Endothelial cell of umbilical vein (primary cell): ENCODE measurements at regions not wholly inside any gene's neighbourhood (a gene's known extent, or its start where the extent isn't known, plus 50 kb on each side); places are given as distances from the start of the nearest gene placed in this dataset.

ENCODE experiments used
- BruUV-seq: library from RNA; stranded (reverse); fragments of 400-500 nt; replicated peaks from 2 replicates; lab custom pipeline; 2021; lab: Mats Ljungman, UMichigan
- CTCF ChIA-PET: fragments of 300-600, 350-600 bp; sonication (Branson Sonifier 250); formaldehyde crosslinking; loops from one replicate; lab custom pipeline; 2021; ENCODE audit warnings: antibody characterized with exemption, inconsistent platforms; lab: Charles Lee
- POLR2A ChIA-PET: fragments of 300-600, 350-600 bp; sonication (Branson Sonifier 250); formaldehyde crosslinking; loops from one replicate; lab custom pipeline; 2021; ENCODE audit warnings: antibody characterized with exemption, inconsistent platforms; lab: Charles Lee
- DNase-seq: peaks from one replicate; pipeline ENCODE4 v3.0.0-alpha.2; 2011; ENCODE audit warnings: low read depth, low spot score
- FAIRE-seq: peaks from 2 replicates; lab custom pipeline; 2011; peaks lifted over from hg19 to GRCh38; lab: Jason Lieb, UNC
- H2AFZ ChIP-seq: 2 replicates; pipeline ENCODE4 v1.6.0; 2012; ENCODE audit warnings: low read depth, low read length, control low read depth, inconsistent platforms
- H3K27ac ChIP-seq: 2 replicates; pipeline ENCODE4 v1.5.1; 2011; ENCODE audit warnings: low read depth, mild to moderate bottlenecking, control low read depth, low read length, moderate library complexity; ENCODE audit not compliant: insufficient read depth
- H3K27me3 ChIP-seq, 2 experiments: 2 replicates each; pipeline versions ENCODE4 v1.6.0 to v1.6.1; 2011; ENCODE audit warnings: low read length in 2 of 2, mixed read lengths in 1 of 2; ENCODE audit not compliant: control insufficient read depth in 2 of 2, insufficient read depth in 2 of 2
- H3K36me3 ChIP-seq, 2 experiments: 2 replicates in 1 of 2; 3 replicates in 1 of 2; pipeline ENCODE4 v1.5.1; 2011; ENCODE audit warnings: low read length in 2 of 2, mild to moderate bottlenecking in 1 of 2, moderate library complexity in 1 of 2; ENCODE audit not compliant: control insufficient read depth in 2 of 2, insufficient read depth in 2 of 2; ENCODE audit errors: extremely low read depth in 1 of 2
- H3K4me1 ChIP-seq: 3 replicates; pipeline ENCODE4 v1.5.1; 2011; ENCODE audit warnings: mild to moderate bottlenecking, low read length; ENCODE audit not compliant: control insufficient read depth, insufficient read depth; ENCODE audit errors: extremely low read depth
- H3K4me2 ChIP-seq: 2 replicates; pipeline ENCODE4 v1.6.1; 2011; ENCODE audit warnings: low read length, control low read depth, mixed read lengths; ENCODE audit not compliant: insufficient read depth
- H3K4me3 ChIP-seq, 3 experiments: fragments of 200-600 bp in 1 of 3; sonication (generic), shearing (Covaris generic) in 1 of 3; replicated peaks in 1 of 3; 2 replicates each; pipeline ENCODE4 v1.5.1; 2011 to 2016; ENCODE audit warnings: control low read depth in 3 of 3, low read length in 3 of 3, mild to moderate bottlenecking in 2 of 3, inconsistent platforms in 1 of 3, low read depth in 1 of 3, moderate library complexity in 1 of 3; ENCODE audit not compliant: insufficient read depth in 1 of 3
- H3K79me2 ChIP-seq: 2 replicates; pipeline ENCODE4 v1.6.0; 2012; ENCODE audit warnings: low read length, inconsistent platforms; ENCODE audit not compliant: control insufficient read depth, insufficient read depth
- H3K9ac ChIP-seq: replicated peaks from 2 replicates; pipeline ENCODE3; 2011; ENCODE audit warnings: low read length, control low read depth; ENCODE audit not compliant: insufficient read depth; ENCODE audit errors: extremely low read depth
- H3K9me1 ChIP-seq: replicated peaks from 3 replicates; pipeline ENCODE4 v1.6.0; 2011; ENCODE audit warnings: mild to moderate bottlenecking, low read length; ENCODE audit not compliant: control insufficient read depth, insufficient read depth; ENCODE audit errors: extremely low read depth
- H3K9me3 ChIP-seq: replicated peaks from 2 replicates; pipeline ENCODE4 v1.5.1; 2012; ENCODE audit warnings: low read length, inconsistent platforms; ENCODE audit not compliant: control insufficient read depth, insufficient read depth
- H4K20me1 ChIP-seq: replicated peaks from 2 replicates; pipeline ENCODE3; 2011; ENCODE audit warnings: mild to moderate bottlenecking, low read length; ENCODE audit not compliant: control insufficient read depth, insufficient read depth; ENCODE audit errors: extremely low read depth
- CTCF ChIP-seq, 2 donors: IDR thresholded peaks; 1 replicate in 1 of 2; 2 replicates in 1 of 2; pipeline ENCODE4 v1.5.1; 2011; ENCODE audit warnings: low read length in 2 of 2, mild to moderate bottlenecking in 2 of 2, moderate library complexity in 2 of 2, control low read depth in 1 of 2, inconsistent platforms in 1 of 2, low read depth in 1 of 2; ENCODE audit not compliant: insufficient read depth in 1 of 2; ENCODE audit errors: extremely low read depth in 1 of 2
- EZH2 ChIP-seq: IDR thresholded peaks from 2 replicates; pipeline ENCODE4 v1.6.1; 2012; ENCODE audit warnings: borderline replicate concordance, low read depth, mild to moderate bottlenecking, moderate library complexity, low read length, inconsistent platforms; ENCODE audit not compliant: severe bottlenecking
- FOS ChIP-seq: IDR thresholded peaks from 2 replicates; pipeline ENCODE4 v1.6.1; 2011; ENCODE audit warnings: mild to moderate bottlenecking, low read length, moderate library complexity, borderline replicate concordance; ENCODE audit not compliant: insufficient read depth
- GATA2 ChIP-seq: IDR thresholded peaks from 2 replicates; pipeline ENCODE4 v1.7.0; 2011; ENCODE audit warnings: low read depth, mild to moderate bottlenecking, moderate library complexity, mixed read lengths, low read length; ENCODE audit not compliant: insufficient read length, insufficient read depth
- JUN ChIP-seq: IDR thresholded peaks from 2 replicates; pipeline ENCODE4 v1.6.1; 2011; ENCODE audit warnings: borderline replicate concordance, low read depth; ENCODE audit not compliant: insufficient read length, insufficient read depth
- MAX ChIP-seq: IDR thresholded peaks from 2 replicates; pipeline ENCODE4 v1.6.1; 2011; ENCODE audit not compliant: insufficient read depth, insufficient read length
- MYC ChIP-seq: IDR thresholded peaks from one replicate; pipeline ENCODE4 v1.6.1; 2011; ENCODE audit warnings: mild to moderate bottlenecking, low read depth, low read length
- POLR2A ChIP-seq: IDR thresholded peaks from 2 replicates; pipeline ENCODE4 v1.6.1; 2012; ENCODE audit warnings: low read depth, mild to moderate bottlenecking, control low read depth, low read length
- POLR2AphosphoS5 ChIP-seq: IDR thresholded peaks from 2 replicates; pipeline ENCODE4 v1.6.1; 2012; ENCODE audit warnings: low read depth, mild to moderate bottlenecking, control low read depth, low read length, moderate library complexity; ENCODE audit not compliant: insufficient read depth
- dilution Hi-C: fragments of 300-500 bp; cut with MboI; formaldehyde crosslinking; loops from one replicate; pipeline ENCODE4 v1.15.0; 2019; ENCODE audit warnings: low sequenced_read_pairs; ENCODE audit not compliant: extremely low pct_ligation_motif_present
- intact Hi-C: fragments of 100-400 bp; cut with micrococcal nuclease; formaldehyde crosslinking; loops from one replicate; pipeline ENCODE4 v1.10.0; 2022

- H3K36me3 ChIP-seq, result no peaks in the 10 kb centered on the region
- no peaks in the 10 kb centered on the region for H3K79me2 ChIP-seq
- H3K4me3 ChIP-seq, result no peak overlapping the region
- DNase-seq (no peak), FAIRE-seq (no peak)
- CTCF ChIA-PET, result no interaction called here
- no TSS peak for BruUV-seq
- no peak overlapping the region for H3K27ac ChIP-seq
- no peak overlapping the region for H3K9ac ChIP-seq
- no peaks in the 10 kb centered on the region for H3K4me1 ChIP-seq
- TF ChIP-seq JUN (no peak), EZH2 (no peak), POLR2A (no peak), GATA2 (no peak), MYC (no peak), MAX (no peak), FOS (no peak), POLR2AphosphoS5 (no peak), CTCF (IDR thresholded peaks at IDR 0.05; ENCODE audit: extremely low read depth in 1 of 2, insufficient read depth in 1 of 2, low read depth in 1 of 2, low read length in 2 of 2) (no peak)
- H4K20me1 ChIP-seq, result no peaks in the 10 kb centered on the region
- H3K9me1 ChIP-seq, result no peaks in the 10 kb centered on the region
- H3K9me3 ChIP-seq, result no peaks in the 10 kb centered on the region
- no peaks in the 10 kb centered on the region for H3K27me3 ChIP-seq
- no peak overlapping the region for H3K4me2 ChIP-seq
- intact Hi-C loops (no loop called here), dilution Hi-C loops (no loop called here)
- POLR2A ChIA-PET, result no interaction called here
- no peak overlapping the region for H2AFZ ChIP-seq
Measured at GRCh38 chr13:69315039-69315438, 792.6 kb upstream of the ATXN8OS start.
